Inferior parietal cortex (tissue), 1 donor: ENCODE measurements at regions not wholly inside any gene's neighbourhood (a gene's known extent, or its start where the extent isn't known, plus 50 kb on each side); places are given as distances from the start of the nearest gene placed in this dataset.

Source experiments
- DNase-seq: peaks from one replicate; pipeline ENCODE4 v3.0.0-alpha.2; 2016; ENCODE audit errors: extremely low spot score

DNA sequence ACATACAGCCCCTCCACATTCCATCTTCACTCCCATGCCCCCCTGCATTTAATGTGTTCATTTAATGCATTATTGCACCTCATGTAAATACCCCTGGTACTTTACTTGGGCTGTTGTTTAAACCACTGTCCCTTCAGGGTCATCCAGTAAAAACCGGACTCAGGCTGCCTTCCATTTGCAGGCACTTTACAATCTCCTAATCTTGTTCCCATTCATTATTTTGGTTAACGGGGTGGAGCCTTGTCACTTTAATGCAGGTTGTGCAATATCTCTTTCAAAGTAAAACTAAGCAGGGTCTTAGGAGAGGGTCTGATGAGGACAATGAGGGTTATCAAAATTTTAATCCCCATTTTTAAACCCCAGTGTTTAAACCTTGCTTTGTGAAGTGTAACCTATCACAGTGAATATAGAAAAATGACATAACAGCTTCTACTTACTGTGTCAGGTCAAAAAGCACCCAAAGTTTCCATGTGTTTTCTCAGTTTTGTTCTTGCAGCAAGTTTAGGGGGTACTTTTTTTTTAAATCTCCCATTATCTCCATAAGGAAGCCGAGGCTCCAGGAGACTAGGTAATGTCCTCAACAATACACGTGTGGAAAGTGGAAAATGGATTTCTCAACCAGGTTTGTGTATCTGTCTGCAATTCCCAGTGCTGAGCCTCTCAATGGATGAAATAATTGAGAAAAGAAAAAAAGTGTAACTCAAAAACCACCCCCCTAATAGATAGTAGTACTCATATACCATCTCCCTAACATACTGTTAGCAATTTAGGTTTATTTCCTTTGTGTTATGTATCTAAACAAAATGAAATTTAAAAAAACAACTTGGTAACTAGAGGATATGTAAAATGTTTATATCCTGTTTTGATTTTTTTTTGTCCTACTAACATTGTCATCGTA is 54.2 kb upstream of the SPRY4 start:
- no peak for DNase-seq

DNA sequence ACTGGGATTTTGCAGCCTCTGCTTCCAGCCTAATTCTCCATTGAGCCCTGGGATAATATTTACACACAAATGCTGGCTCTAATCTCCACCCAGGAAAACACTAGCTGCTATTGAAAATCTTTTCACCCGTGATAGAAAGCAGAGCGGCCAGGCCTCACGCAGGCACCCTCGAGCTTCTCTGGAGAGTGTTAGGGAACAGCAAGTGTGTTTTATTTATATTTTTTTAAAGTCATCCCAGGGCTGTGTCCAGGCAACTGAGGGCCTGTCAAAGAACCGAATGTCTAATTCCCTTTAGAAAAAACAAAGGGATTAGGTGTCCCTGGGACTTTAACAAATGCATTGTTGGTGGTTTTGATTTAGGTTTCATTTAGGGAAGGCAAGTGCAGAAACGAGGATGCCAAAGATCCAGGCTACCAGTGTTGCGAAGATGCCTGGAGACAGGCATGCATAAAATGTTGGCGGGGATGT is 51.2 kb upstream of the SPRY4 start:
- DNase-seq: no peak
